ENCODE measurements at regions not wholly inside any gene's neighbourhood (a gene's known extent, or its start where the extent isn't known, plus 50 kb on each side); places are given as distances from the start of the nearest gene placed in this dataset.

DNA sequence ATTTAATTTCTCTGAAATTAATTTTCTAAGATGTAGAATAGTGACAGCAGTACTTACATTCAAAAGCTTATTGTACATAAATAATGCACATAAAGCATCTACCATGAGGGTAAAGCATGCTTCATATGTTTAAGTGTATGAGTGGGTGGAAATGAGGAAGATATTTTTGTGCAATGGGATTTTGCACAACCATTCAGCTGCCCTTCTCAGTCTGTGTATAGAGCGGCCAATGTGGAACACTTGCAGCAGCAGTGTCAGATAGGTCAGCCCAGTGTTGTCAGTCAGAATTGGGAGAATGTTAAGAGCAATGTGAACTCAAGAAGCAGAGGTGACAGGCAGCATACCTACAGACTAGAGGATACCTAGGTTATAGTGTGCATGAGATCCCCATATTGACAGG is 72.5 kb upstream of the ATP2B1 start:
- no peak overlapping the region for H3K4me3 ChIP-seq (ENCODE audit: low read depth, low read length)
- no peak for DNase-seq (ENCODE audit: low read depth)
- no peak for TF ChIP-seq CTCF (IDR thresholded peaks at IDR 0.05; ENCODE audit: insufficient read depth, low read depth, low read length, missing control alignments)

DNA sequence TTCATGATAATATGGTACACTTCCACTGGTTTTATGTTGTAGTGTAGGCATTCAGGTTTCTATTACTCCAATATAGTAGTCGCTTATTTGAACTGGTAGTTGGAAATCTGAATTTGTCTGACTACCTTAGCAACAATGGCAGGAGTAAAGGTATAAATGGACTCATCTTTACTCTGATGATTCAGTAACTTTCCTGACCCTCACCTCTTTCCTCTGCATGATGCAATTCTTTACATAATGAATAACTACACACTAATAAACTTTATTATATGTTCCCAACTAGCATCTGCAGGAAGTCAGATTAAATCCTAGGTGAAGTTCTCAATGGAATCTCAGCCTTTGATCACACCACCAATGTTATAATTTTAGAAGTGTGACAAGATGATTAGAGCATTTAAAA is 70.5 kb upstream of the ATP2B1 start:
- DNase-seq (ENCODE audit: low read depth), result no peak
- no peak for TF ChIP-seq CTCF (IDR thresholded peaks at IDR 0.05; ENCODE audit: insufficient read depth, low read depth, low read length, missing control alignments)
- no peak overlapping the region for H3K4me3 ChIP-seq (ENCODE audit: low read depth, low read length)

- H3K4me3 ChIP-seq (ENCODE audit: low read depth, low read length), result no peak overlapping the region
- no peak for DNase-seq (ENCODE audit: low read depth)
- no peak for TF ChIP-seq CTCF (IDR thresholded peaks at IDR 0.05; ENCODE audit: insufficient read depth, low read depth, low read length, missing control alignments)
Measured at GRCh38 chr12:89777733-89778379, 69.2 kb upstream of the ATP2B1 start.

DNA sequence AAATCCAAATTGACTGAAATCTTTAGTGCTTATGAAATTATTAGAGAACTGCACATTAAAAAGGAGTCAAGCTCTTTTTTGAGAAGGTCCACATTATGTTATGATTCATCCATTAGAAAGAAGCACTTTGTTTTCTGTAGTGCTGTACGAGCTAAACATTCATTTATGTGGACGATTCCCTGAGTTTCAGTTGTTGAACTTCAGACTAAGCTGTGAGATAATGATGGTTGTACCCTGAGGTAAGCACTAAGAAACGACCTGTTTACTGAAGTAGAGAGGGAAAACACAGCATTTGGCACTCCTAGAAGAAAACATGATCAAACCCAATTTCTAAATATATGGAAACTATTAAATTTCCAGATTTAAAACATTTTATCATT is 67.3 kb upstream of the ATP2B1 start:
- DNase-seq (ENCODE audit: low read depth), result no peak
- no peak overlapping the region for H3K4me3 ChIP-seq (ENCODE audit: low read depth, low read length)
- TF ChIP-seq CTCF (IDR thresholded peaks at IDR 0.05; ENCODE audit: insufficient read depth, low read depth, low read length, missing control alignments), result no peak

DNA sequence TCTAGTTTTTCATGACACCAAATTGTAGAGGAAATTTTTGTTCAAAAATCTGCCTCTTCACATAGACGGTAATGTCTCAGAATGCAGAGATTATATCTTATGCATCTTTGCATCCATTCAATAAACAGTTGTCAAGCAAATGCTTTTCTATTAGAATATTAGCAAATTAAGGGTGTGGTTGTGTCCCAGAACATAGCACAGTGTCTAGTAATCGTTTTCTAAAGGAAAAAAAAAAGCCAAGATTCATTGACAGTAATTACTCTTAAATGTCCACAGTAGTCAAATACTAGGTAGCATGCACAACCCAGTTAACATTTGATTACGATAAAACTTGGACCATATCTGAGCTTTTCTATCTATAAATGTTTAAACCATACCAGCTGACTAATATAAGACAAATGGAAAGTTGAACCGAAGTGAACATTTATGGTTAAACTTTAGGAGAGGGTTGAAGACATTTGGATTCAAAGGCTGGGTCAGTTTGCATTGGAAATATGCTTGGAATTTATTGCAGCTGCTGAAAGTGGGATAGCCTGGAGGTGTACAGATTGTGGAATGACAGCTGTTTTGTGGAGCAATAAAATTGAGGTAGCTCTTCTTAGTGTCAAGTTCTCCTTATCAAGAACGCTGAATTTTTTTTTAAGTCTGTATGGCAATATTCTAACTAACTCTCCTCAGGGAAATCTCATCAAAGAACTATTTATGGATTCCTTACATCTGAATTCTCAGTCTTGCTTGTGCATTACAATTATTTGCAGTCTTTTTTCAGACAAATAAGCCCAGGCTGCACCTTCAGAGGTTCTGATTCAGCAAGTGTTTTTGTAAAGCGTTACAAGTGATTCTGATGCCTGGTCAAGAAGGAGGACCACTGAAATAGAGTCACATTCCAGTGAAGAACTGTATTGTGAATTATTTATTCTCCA is 66.7 kb upstream of the ATP2B1 start:
- no peak for TF ChIP-seq CTCF (IDR thresholded peaks at IDR 0.05; ENCODE audit: insufficient read depth, low read depth, low read length, missing control alignments)
- no peak for DNase-seq (ENCODE audit: low read depth)
- no peak overlapping the region for H3K4me3 ChIP-seq (ENCODE audit: low read depth, low read length)

- TF ChIP-seq CTCF (IDR thresholded peaks at IDR 0.05; ENCODE audit: insufficient read depth, low read depth, low read length, missing control alignments), result no peak
- H3K4me3 ChIP-seq (ENCODE audit: low read depth, low read length), result no peak overlapping the region
- DNase-seq (ENCODE audit: low read depth), result no peak
Measured at GRCh38 chr12:89774645-89775044, 66.0 kb upstream of the ATP2B1 start.
